K562 (cell line): ENCODE measurements at regions not wholly inside any gene's neighbourhood (a gene's known extent, or its start where the extent isn't known, plus 50 kb on each side); places are given as distances from the start of the nearest gene placed in this dataset.
"Not testable (repeated sequence)": the region's sequence is repeated elsewhere in the genome, so short reads cannot be mapped to it uniquely, and the experiment has no call there.

Experiments used
- ATAC-seq: fragments of 200-7000 bp; cut with Tn5 transposase; 3 replicates; pipeline ENCODE4 v1.9.1; 2020; ENCODE audit warnings: moderate library complexity
- BruUV-seq: library from RNA; stranded (reverse); fragments of 400-500 nt; replicated peaks from 2 replicates; lab custom pipeline; 2021; lab: Mats Ljungman, UMichigan
- CTCF ChIA-PET: fragments of 300-600 bp; formaldehyde crosslinking; extraction: SDS; loops from one replicate; lab custom pipeline; 2021; ENCODE audit warnings: low intra/inter-chr PET ratio; lab: Yijun Ruan, JAX
- POLR2A ChIA-PET: fragments of 300-600, 350-650 bp; sonication (Branson Sonifier 250); formaldehyde crosslinking; extraction: SDS; loops from one replicate; lab custom pipeline; 2021; ENCODE audit warnings: antibody characterized with exemption, inconsistent platforms; lab: Yijun Ruan, JAX
- DNase-seq, 4 experiments: peaks; one replicate each; pipeline versions ENCODE4 v3.0.0 to v3.0.0-alpha.2; 2011 to 2018; ENCODE audit warnings: low spot score in 3 of 4, mixed read lengths in 3 of 4; ENCODE audit errors: extremely low read depth in 1 of 4
- FAIRE-seq: peaks from 2 replicates; lab custom pipeline; 2011; peaks lifted over from hg19 to GRCh38; lab: Jason Lieb, UNC
- H2AFZ ChIP-seq: 2 replicates; pipeline ENCODE4 v1.6.0; 2011; ENCODE audit warnings: low read depth, low read length, control low read depth, inconsistent platforms
- H3K27ac ChIP-seq: fragments of 200-600 bp; 3 replicates; pipeline ENCODE4 v1.8.0; 2011; ENCODE audit warnings: low read depth, mild to moderate bottlenecking, control low read depth, inconsistent platforms, low read length, moderate library complexity, mixed read lengths; ENCODE audit errors: extremely low read depth
- H3K27me3 ChIP-seq, 2 experiments: fragments of 300-600 bp in 1 of 2; 2 replicates in 1 of 2; 3 replicates in 1 of 2; pipeline versions ENCODE4 v1.6.0 to v1.8.0; 2011; ENCODE audit warnings: inconsistent platforms in 2 of 2, low read length in 2 of 2, mild to moderate bottlenecking in 1 of 2, mixed read lengths in 1 of 2, moderate library complexity in 1 of 2; ENCODE audit not compliant: control insufficient read depth in 2 of 2, insufficient read depth in 2 of 2
- H3K36me3 ChIP-seq: fragments of 300-600 bp; 3 replicates; pipeline ENCODE4 v1.8.0; 2011; ENCODE audit warnings: mild to moderate bottlenecking, low read length, inconsistent platforms; ENCODE audit not compliant: control insufficient read depth, insufficient read depth
- H3K4me1 ChIP-seq, 2 experiments: fragments of 200-600 bp in 1 of 2; replicated peaks in 1 of 2; 2 replicates in 1 of 2; 3 replicates in 1 of 2; pipeline versions ENCODE4 v1.5.1 to v1.8.0; 2011; ENCODE audit warnings: inconsistent platforms in 2 of 2, low read length in 2 of 2, mild to moderate bottlenecking in 1 of 2, mixed read lengths in 1 of 2, moderate library complexity in 1 of 2; ENCODE audit not compliant: control insufficient read depth in 2 of 2, insufficient read depth in 2 of 2
- H3K4me2 ChIP-seq: 2 replicates; pipeline ENCODE4 v1.6.1; 2011; ENCODE audit warnings: low read length, control low read depth, inconsistent platforms, mixed read lengths; ENCODE audit not compliant: insufficient read depth
- H3K4me3 ChIP-seq: fragments of 200-600 bp; sonication (generic), shearing (Covaris generic); 2 replicates; pipeline ENCODE4 v1.5.1; 2016; ENCODE audit warnings: control low read depth, inconsistent platforms
- H3K79me2 ChIP-seq: fragments of 200-600 bp; 3 replicates; pipeline ENCODE4 v1.8.0; 2011; ENCODE audit warnings: low read length, inconsistent platforms; ENCODE audit not compliant: control insufficient read depth, insufficient read depth
- H3K9ac ChIP-seq, 2 experiments: 2 replicates each; pipeline versions ENCODE4 v1.6.0 to v1.6.1; 2011; ENCODE audit warnings: low read depth in 2 of 2, low read length in 2 of 2, control low read depth in 1 of 2, inconsistent platforms in 1 of 2, mild to moderate bottlenecking in 1 of 2, mixed read lengths in 1 of 2; ENCODE audit not compliant: insufficient read depth in 1 of 2
- H3K9me1 ChIP-seq: one replicate; pipeline ENCODE4 v1.6.0; 2011; ENCODE audit warnings: inconsistent platforms, mild to moderate bottlenecking, low read length, moderate library complexity; ENCODE audit not compliant: control insufficient read depth, insufficient read depth
- H3K9me3 ChIP-seq: replicated peaks from 2 replicates; pipeline ENCODE4 v1.5.1; 2011; ENCODE audit warnings: low read depth, low read length, inconsistent platforms; ENCODE audit not compliant: control insufficient read depth, insufficient read depth
- H4K20me1 ChIP-seq: replicated peaks from 2 replicates; pipeline ENCODE4 v1.6.1; 2011; ENCODE audit warnings: low read length, inconsistent platforms, mixed read lengths; ENCODE audit not compliant: control insufficient read depth, insufficient read depth
- ARID3A ChIP-seq: IDR thresholded peaks from 2 replicates; pipeline ENCODE4 v1.6.1; 2012; ENCODE audit warnings: low read depth, low read length, improper control_type of control experiment, borderline replicate concordance
- BCOR ChIP-seq: fragments of 450-650 bp; IDR thresholded peaks from 2 replicates; pipeline ENCODE4 v1.6.1; 2016
- RBM25 ChIP-seq: fragments of 200-400 bp; formaldehyde crosslinking; IDR thresholded peaks from 2 replicates; pipeline ENCODE4 v1.6.1; 2018; ENCODE audit warnings: low read length, low read depth, moderate library complexity; ENCODE audit not compliant: severe bottlenecking
- ZNF146 ChIP-seq: IDR thresholded peaks from one replicate; pipeline ENCODE4 v1.6.1; 2018; ENCODE audit warnings: missing compliant biosample characterization; ENCODE audit not compliant: unreplicated experiment
- WGBS: fragments of 100-300 bp; shearing (Covaris generic); methylation state at CpG from one replicate; pipeline ENCODE4 v1.1.6; 2016; ENCODE audit warnings: low coverage, mixed read lengths; ENCODE audit not compliant: insufficient coverage; ENCODE audit errors: missing lambda C conversion rate; 5-methylcytosine and 5-hydroxymethylcytosine counted together
- in situ Hi-C: fragments of 300-500 bp; cut with MboI; formaldehyde crosslinking; loops from 4 replicates; pipeline ENCODE4 v1.15.0; 2018; ENCODE audit warnings: inconsistent platforms, mixed read lengths
- intact Hi-C: fragments of 100-400 bp; cut with micrococcal nuclease; formaldehyde crosslinking; loops from 2 replicates; pipeline ENCODE4 v1.14.2; 2022

DNA sequence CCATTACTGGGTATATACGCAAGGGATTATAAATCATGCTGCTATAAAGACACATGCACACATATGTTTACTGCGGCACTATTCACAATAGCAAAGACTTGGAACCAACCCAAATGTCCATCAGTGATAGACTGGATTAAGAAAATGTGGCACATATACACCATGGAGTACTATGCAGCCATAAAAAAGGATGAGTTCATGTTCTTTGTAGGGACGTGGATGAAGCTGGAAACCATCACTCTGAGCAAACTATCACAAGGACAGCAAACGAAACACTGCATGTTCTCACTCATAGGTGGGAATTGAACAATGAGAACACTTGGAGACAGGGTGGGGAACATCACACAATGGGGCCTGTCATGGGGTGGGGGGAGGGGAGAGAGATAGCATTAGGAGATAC, 313.3 kb upstream of the ADAMTS9 start:
- H3K4me1 ChIP-seq, DNase-seq, H4K20me1 ChIP-seq, H3K27me3 ChIP-seq, POLR2A ChIA-PET, H3K9me1 ChIP-seq, H3K9me3 ChIP-seq, ATAC-seq, intact Hi-C loops, CTCF ChIA-PET, BruUV-seq, H3K4me3 ChIP-seq, H3K4me2 ChIP-seq, H3K36me3 ChIP-seq, in situ Hi-C loops, H3K27ac ChIP-seq, FAIRE-seq, H3K9ac ChIP-seq, H3K79me2 ChIP-seq, H2AFZ ChIP-seq: not testable (repeated sequence)
- 42% methylated on average over 3 of the region's 4 CpGs for WGBS
- peak; percentile 35; the same call in 1 of the 2 replicates for TF ChIP-seq BCOR
- peak; percentile 5 for TF ChIP-seq RBM25
- peak; percentile 83 for TF ChIP-seq ZNF146 (CRISPR knock-in tag)

GRCh38 chr3:64998317-64998716, 310.5 kb upstream of the ADAMTS9 start:
- CTCF ChIA-PET: no interaction called here
- no peak for TF ChIP-seq ARID3A
- H3K9me1 ChIP-seq: no peaks in the 10 kb centered on the region
- in situ Hi-C loops (no loop called here), intact Hi-C loops (no loop called here)
- no peak overlapping the region for H3K4me2 ChIP-seq
- no peaks in the 10 kb centered on the region for H3K27me3 ChIP-seq
- no peak for FAIRE-seq
- no peak overlapping the region for H3K27ac ChIP-seq
- H3K4me1 ChIP-seq: peaks cover 0 to 13% of the 10 kb centered on the region in 2 experiments; a peak in 2 of 5 replicates
- no peak for DNase-seq
- no peaks in the 10 kb centered on the region for H3K36me3 ChIP-seq
- no peak overlapping the region for H3K9ac ChIP-seq
- no peaks in the 10 kb centered on the region for H3K79me2 ChIP-seq
- no peaks in the 10 kb centered on the region for H3K9me3 ChIP-seq
- H3K4me3 ChIP-seq: no peak overlapping the region
- H2AFZ ChIP-seq: no peak overlapping the region
- ATAC-seq: no peak
- no peaks in the 10 kb centered on the region for H4K20me1 ChIP-seq
- POLR2A ChIA-PET: no interaction called here
- BruUV-seq: no TSS peak
